Hepatocyte (in vitro differentiated cells): ENCODE measurements at regions not wholly inside any gene's neighbourhood (a gene's known extent, or its start where the extent isn't known, plus 50 kb on each side); places are given as distances from the start of the nearest gene placed in this dataset.

Source experiments
- DNase-seq: peaks from one replicate; pipeline ENCODE4 v3.0.0-alpha.2; 2016; ENCODE audit warnings: low spot score
- H2AFZ ChIP-seq: fragments of 200-600 bp; sonication (generic); 2 replicates; pipeline ENCODE4 v1.6.0; 2016; ENCODE audit warnings: antibody characterized with exemption, mild to moderate bottlenecking
- H3K27ac ChIP-seq: fragments of 200-600 bp; sonication (generic); 2 replicates; pipeline ENCODE4 v1.5.1; 2016; ENCODE audit warnings: mild to moderate bottlenecking
- H3K27me3 ChIP-seq: fragments of 200-600 bp; sonication (generic); 2 replicates; pipeline ENCODE4 v1.6.1; 2016
- H3K36me3 ChIP-seq: fragments of 200-600 bp; sonication (generic); replicated peaks from 2 replicates; pipeline ENCODE4 v1.5.1; 2016; ENCODE audit warnings: low read depth; ENCODE audit not compliant: insufficient read depth
- H3K4me1 ChIP-seq: fragments of 200-600 bp; sonication (generic); 2 replicates; pipeline ENCODE4 v1.5.1; 2016; ENCODE audit warnings: mild to moderate bottlenecking, moderate library complexity; ENCODE audit not compliant: insufficient read depth
- H3K4me2 ChIP-seq: fragments of 200-600 bp; sonication (generic); 2 replicates; pipeline ENCODE4 v1.6.0; 2016
- H3K4me3 ChIP-seq: fragments of 200-600 bp; sonication (generic); 2 replicates; pipeline ENCODE4 v1.5.1; 2016; ENCODE audit warnings: mild to moderate bottlenecking
- H3K79me2 ChIP-seq: fragments of 200-600 bp; sonication (generic); 2 replicates; pipeline ENCODE4 v1.6.0; 2017; ENCODE audit warnings: mild to moderate bottlenecking
- H3K9me2 ChIP-seq: fragments of 200-600 bp; sonication (generic); replicated peaks from 2 replicates; pipeline ENCODE4 v1.6.0; 2017; ENCODE audit warnings: mild to moderate bottlenecking; ENCODE audit not compliant: insufficient read depth
- H3K9me3 ChIP-seq: fragments of 200-600 bp; sonication (generic); 2 replicates; pipeline ENCODE4 v1.5.1; 2016; ENCODE audit warnings: low read depth, mild to moderate bottlenecking
- H4K20me1 ChIP-seq: fragments of 200-600 bp; sonication (generic); 2 replicates; pipeline ENCODE4 v1.6.0; 2016; ENCODE audit warnings: mild to moderate bottlenecking; ENCODE audit not compliant: insufficient read depth, poor library complexity, severe bottlenecking
- CTCF ChIP-seq: fragments of 200-600 bp; sonication (generic); IDR thresholded peaks from 2 replicates; pipeline ENCODE4 v1.5.1; 2016; ENCODE audit warnings: antibody characterized with exemption, mild to moderate bottlenecking; ENCODE audit not compliant: poor library complexity
- EZH2 ChIP-seq: fragments of 200-600 bp; sonication (generic); IDR thresholded peaks from 2 replicates; pipeline ENCODE4 v1.6.1; 2016; ENCODE audit warnings: antibody characterized with exemption, mild to moderate bottlenecking, borderline replicate concordance
- EZH2phosphoT487 ChIP-seq: fragments of 200-600 bp; sonication (generic); IDR thresholded peaks from one replicate; pipeline ENCODE4 v1.6.1; 2018; ENCODE audit warnings: antibody characterized with exemption, mild to moderate bottlenecking, low read depth, moderate library complexity; ENCODE audit not compliant: unreplicated experiment, severe bottlenecking
- WGBS: methylation state at CpG from one replicate; pipeline ENCODE4 v1.1.6; 2016; ENCODE audit warnings: low lambda C conversion rate; ENCODE audit errors: missing lambda C conversion rate; 5-methylcytosine and 5-hydroxymethylcytosine counted together

GRCh38 chr6:154926366-154926765 is 68.7 kb upstream of the TIAM2 start:
- H3K27me3 ChIP-seq = no peaks in the 10 kb centered on the region
- H3K9me2 ChIP-seq = no peaks in the 10 kb centered on the region
- H3K79me2 ChIP-seq = no peaks in the 10 kb centered on the region
- H3K4me1 ChIP-seq = peaks cover 4% of the 10 kb centered on the region
- H3K27ac ChIP-seq = no peak overlapping the region
- no peak overlapping the region for H2AFZ ChIP-seq
- H3K4me3 ChIP-seq = no peak overlapping the region
- H3K36me3 ChIP-seq = no peaks in the 10 kb centered on the region
- TF ChIP-seq CTCF (no peak), EZH2 (no peak), EZH2phosphoT487 (no peak)
- DNase-seq = no peak
- H3K9me3 ChIP-seq = no peaks in the 10 kb centered on the region
- WGBS = 78% methylated on average over 8 of the region's 8 CpGs
- no peaks in the 10 kb centered on the region for H4K20me1 ChIP-seq
- no peak overlapping the region for H3K4me2 ChIP-seq

- Histone ChIP-seq H3K27me3 (no peaks in the 10 kb centered on the region), H3K4me2 (no peak overlapping the region), H3K79me2 (no peaks in the 10 kb centered on the region), H3K9me3 (no peaks in the 10 kb centered on the region), H4K20me1 (no peaks in the 10 kb centered on the region), H2AFZ (no peak overlapping the region), H3K9me2 (no peaks in the 10 kb centered on the region), H3K4me1 (peaks cover 21% of the 10 kb centered on the region), H3K36me3 (no peaks in the 10 kb centered on the region), H3K4me3 (no peak overlapping the region), H3K27ac (no peak overlapping the region)
- 14% methylated on average over 5 of the region's 5 CpGs for WGBS
- DNase-seq = peak; percentile 91
- TF ChIP-seq CTCF = peak; percentile 82
- TF ChIP-seq EZH2 = no peak
- no peak for TF ChIP-seq EZH2phosphoT487
Measured at GRCh38 chr6:154928325-154928922, 66.7 kb upstream of the TIAM2 start.

DNA sequence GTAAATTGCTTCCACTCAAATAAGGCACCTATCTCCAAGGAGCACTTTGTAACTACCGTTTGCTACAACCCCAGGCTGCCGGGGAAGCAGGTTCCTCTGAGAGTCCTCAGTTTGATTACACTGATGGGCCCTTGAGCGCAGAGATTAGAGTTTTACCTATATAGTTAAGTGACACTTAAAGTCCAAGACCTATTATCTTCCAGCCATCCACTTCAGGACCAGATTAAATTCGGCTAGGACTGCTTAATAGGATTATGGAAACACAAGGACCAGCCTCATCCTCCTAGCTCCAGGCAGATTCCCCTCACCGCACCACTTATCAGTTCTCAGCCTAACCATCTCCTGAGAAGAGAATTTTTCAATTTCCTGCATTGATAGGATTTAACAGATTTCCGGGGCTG is 64.7 kb upstream of the TIAM2 start:
- 73% methylated on average over 6 of the region's 6 CpGs for WGBS

More for the DNA sequence above, 64.7 kb upstream of the TIAM2 start:
- no peak for TF ChIP-seq CTCF
- no peak for TF ChIP-seq EZH2phosphoT487
- no peak for TF ChIP-seq EZH2
- Histone ChIP-seq H3K4me3 (no peak overlapping the region), H3K4me2 (no peak overlapping the region), H3K9me3 (no peaks in the 10 kb centered on the region), H3K27ac (no peak overlapping the region), H3K4me1 (peaks cover 23% of the 10 kb centered on the region), H3K9me2 (no peaks in the 10 kb centered on the region), H3K27me3 (no peaks in the 10 kb centered on the region), H2AFZ (no peak overlapping the region), H3K36me3 (no peaks in the 10 kb centered on the region), H4K20me1 (no peaks in the 10 kb centered on the region), H3K79me2 (no peaks in the 10 kb centered on the region)
- DNase-seq = no peak
